Neural cell (in vitro differentiated cells): ENCODE measurements at regions not wholly inside any gene's neighbourhood (a gene's known extent, or its start where the extent isn't known, plus 50 kb on each side); places are given as distances from the start of the nearest gene placed in this dataset.

Experiments used
- H2AFZ ChIP-seq: fragments of 200-600, 300-800 bp; sonication (generic), shearing (Covaris generic); 2 replicates; pipeline ENCODE4 v1.6.0; 2014; ENCODE audit warnings: low read depth, mild to moderate bottlenecking, antibody characterized with exemption, low read length, moderate library complexity
- H3F3A ChIP-seq: fragments of 200-600 bp; shearing (Covaris generic); 2 replicates; pipeline ENCODE4 v1.6.1; 2016; ENCODE audit warnings: mild to moderate bottlenecking, moderate library complexity, mixed read lengths, antibody characterized with exemption, low read length; ENCODE audit not compliant: insufficient read depth, poor library complexity, severe bottlenecking
- H3K27ac ChIP-seq: fragments of 200-600, 300-800 bp; sonication (generic), shearing (Covaris generic); 2 replicates; pipeline ENCODE4 v1.5.1; 2014; ENCODE audit warnings: mild to moderate bottlenecking, low read length, moderate library complexity
- H3K27me3 ChIP-seq: fragments of 300-800, 200-600 bp; sonication (generic), shearing (Covaris generic); 2 replicates; pipeline ENCODE4 v1.6.0; 2014; ENCODE audit warnings: mild to moderate bottlenecking, low read depth, low read length, moderate library complexity; ENCODE audit not compliant: insufficient read depth
- H3K36me3 ChIP-seq: fragments of 300-800, 200-600 bp; sonication (generic), shearing (Covaris generic); 2 replicates; pipeline ENCODE4 v1.5.1; 2014; ENCODE audit warnings: mild to moderate bottlenecking, antibody characterized with exemption, low read length, moderate library complexity; ENCODE audit not compliant: insufficient read depth
- H3K4me2 ChIP-seq: fragments of 300-800, 200-600 bp; sonication (generic), shearing (Covaris generic); 2 replicates; pipeline ENCODE4 v1.6.0; 2014; ENCODE audit warnings: mild to moderate bottlenecking, low read length
- H3K4me3 ChIP-seq: fragments of 300-800, 200-600 bp; sonication (generic), shearing (Covaris generic); 2 replicates; pipeline ENCODE4 v1.5.1; 2014; ENCODE audit warnings: mild to moderate bottlenecking, low read length, moderate library complexity
- H3K79me2 ChIP-seq: fragments of 200-600 bp; shearing (Covaris generic); replicated peaks from 2 replicates; pipeline ENCODE4 v1.6.0; 2014; ENCODE audit warnings: mild to moderate bottlenecking, low read length, moderate library complexity; ENCODE audit not compliant: insufficient read depth
- H3K9ac ChIP-seq: fragments of 300-800, 200-600 bp; sonication (generic), shearing (Covaris generic); 2 replicates; pipeline ENCODE4 v1.6.1; 2016; ENCODE audit warnings: mild to moderate bottlenecking, low read length, mixed read lengths
- H3K9me2 ChIP-seq: fragments of 200-600 bp; shearing (Covaris generic); 2 replicates; pipeline ENCODE4 v1.6.1; 2016; ENCODE audit warnings: mild to moderate bottlenecking, low read length, mixed read lengths; ENCODE audit not compliant: insufficient read depth
- H3K9me3 ChIP-seq: fragments of 200-600, 300-800 bp; sonication (generic), shearing (Covaris generic); 2 replicates; pipeline ENCODE4 v1.6.1; 2016; ENCODE audit warnings: mild to moderate bottlenecking, mixed run types, low read length, moderate library complexity, mixed read lengths
- H4K20me1 ChIP-seq: fragments of 200-600 bp; shearing (Covaris generic); 2 replicates; pipeline ENCODE4 v1.6.1; 2016; ENCODE audit warnings: mild to moderate bottlenecking, mixed run types; ENCODE audit not compliant: insufficient read depth
- EP300 ChIP-seq: fragments of 450-650 bp; conservative IDR thresholded peaks from 2 replicates; pipeline ENCODE4 v1.6.1; 2014; ENCODE audit warnings: antibody characterized with exemption, mild to moderate bottlenecking, moderate library complexity; ENCODE audit not compliant: poor library complexity, severe bottlenecking
- EZH2 ChIP-seq: fragments of 200-600, 300-800 bp; shearing (Covaris generic), sonication (generic); IDR thresholded peaks from 2 replicates; pipeline ENCODE4 v1.6.1; 2014; ENCODE audit warnings: antibody characterized with exemption, low read length, borderline replicate concordance, mild to moderate bottlenecking; ENCODE audit not compliant: insufficient read depth, poor library complexity, severe bottlenecking
- MXI1 ChIP-seq: fragments of 450-650 bp; conservative IDR thresholded peaks from 2 replicates; pipeline ENCODE4 v1.6.1; 2014; ENCODE audit warnings: antibody characterized with exemption, mild to moderate bottlenecking; ENCODE audit not compliant: poor library complexity, severe bottlenecking
- POLR2AphosphoS5 ChIP-seq: IDR thresholded peaks from 2 replicates; pipeline ENCODE4 v1.6.1; 2012
- RAD21 ChIP-seq: fragments of 450-650 bp; conservative IDR thresholded peaks from 2 replicates; pipeline ENCODE4 v1.6.1; 2014; ENCODE audit warnings: antibody characterized with exemption, mild to moderate bottlenecking, moderate library complexity
- SMC3 ChIP-seq: fragments of 450-650 bp; conservative IDR thresholded peaks from 2 replicates; pipeline ENCODE4 v1.6.1; 2014; ENCODE audit warnings: antibody characterized with exemption, mild to moderate bottlenecking, moderate library complexity; ENCODE audit not compliant: poor library complexity
- TAF1 ChIP-seq: IDR thresholded peaks from 2 replicates; pipeline ENCODE4 v1.6.1; 2012; ENCODE audit warnings: low read depth
- TF ChIP-seq, protein P1 (sequence below): fragments of 450-650 bp; IDR thresholded peaks from 2 replicates; pipeline ENCODE4 v1.5.1; 2014; ENCODE audit warnings: antibody characterized with exemption, mild to moderate bottlenecking, moderate library complexity; ENCODE audit not compliant: poor library complexity, severe bottlenecking
- TF ChIP-seq, protein P2 (sequence below): IDR thresholded peaks from 2 replicates; pipeline ENCODE4 v1.6.1; 2012; ENCODE audit warnings: borderline replicate concordance

- no peaks in the 10 kb centered on the region for H3K9me3 ChIP-seq
- no peak overlapping the region for H3K4me2 ChIP-seq
- no peaks in the 10 kb centered on the region for H3K79me2 ChIP-seq
- no peaks in the 10 kb centered on the region for H4K20me1 ChIP-seq
- H3K27me3 ChIP-seq = no peaks in the 10 kb centered on the region
- H3F3A ChIP-seq = no peaks in the 10 kb centered on the region
- no peak for TF ChIP-seq POLR2AphosphoS5
- TF ChIP-seq TAF1 = no peak
- no peak for TF ChIP-seq EP300
- TF ChIP-seq RAD21 = no peak
- no peak overlapping the region for H3K9ac ChIP-seq
- H3K9me2 ChIP-seq = no peaks in the 10 kb centered on the region
- H3K27ac ChIP-seq = no peak overlapping the region
- no peak overlapping the region for H2AFZ ChIP-seq
- H3K4me3 ChIP-seq = no peak overlapping the region
- no peaks in the 10 kb centered on the region for H3K36me3 ChIP-seq
These were observed 178.8 kb upstream of the PTCHD4 start for GRCh38 chr6:48289841-48290240.

DNA sequence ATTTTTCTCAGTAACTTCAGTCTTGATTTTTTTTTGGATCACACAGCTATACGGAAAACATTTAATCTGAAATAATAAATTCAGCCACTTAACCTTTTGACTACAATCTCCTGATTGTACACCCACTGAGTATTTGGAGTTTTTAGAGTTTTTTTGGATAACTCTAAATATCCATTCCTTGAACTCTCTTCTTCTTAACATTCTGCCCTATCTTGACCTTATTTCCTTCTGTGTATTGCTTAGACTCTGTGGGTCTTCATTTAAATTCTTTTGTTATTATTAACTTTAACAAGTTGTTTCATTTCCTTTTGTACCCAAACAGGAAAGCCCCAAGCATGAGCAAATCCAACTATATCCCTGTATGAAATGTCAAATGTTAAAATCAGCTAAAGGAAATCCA lies 170.2 kb upstream of the PTCHD4 start:
- Histone ChIP-seq H3K4me2 (no peak overlapping the region), H3K27ac (no peak overlapping the region), H3K9ac (no peak overlapping the region), H3K27me3 (no peaks in the 10 kb centered on the region), H3K36me3 (no peaks in the 10 kb centered on the region), H3K4me3 (no peak overlapping the region), H3K79me2 (no peaks in the 10 kb centered on the region), H2AFZ (no peak overlapping the region), H4K20me1 (no peaks in the 10 kb centered on the region), H3K9me3 (no peaks in the 10 kb centered on the region), H3K9me2 (no peaks in the 10 kb centered on the region), H3F3A (no peaks in the 10 kb centered on the region)
- TF ChIP-seq SMC3 (no peak), TAF1 (no peak), MXI1 (no peak), EP300 (no peak), RAD21 (no peak), POLR2AphosphoS5 (no peak), EZH2 (no peak)
- TF ChIP-seq, protein P1, sequence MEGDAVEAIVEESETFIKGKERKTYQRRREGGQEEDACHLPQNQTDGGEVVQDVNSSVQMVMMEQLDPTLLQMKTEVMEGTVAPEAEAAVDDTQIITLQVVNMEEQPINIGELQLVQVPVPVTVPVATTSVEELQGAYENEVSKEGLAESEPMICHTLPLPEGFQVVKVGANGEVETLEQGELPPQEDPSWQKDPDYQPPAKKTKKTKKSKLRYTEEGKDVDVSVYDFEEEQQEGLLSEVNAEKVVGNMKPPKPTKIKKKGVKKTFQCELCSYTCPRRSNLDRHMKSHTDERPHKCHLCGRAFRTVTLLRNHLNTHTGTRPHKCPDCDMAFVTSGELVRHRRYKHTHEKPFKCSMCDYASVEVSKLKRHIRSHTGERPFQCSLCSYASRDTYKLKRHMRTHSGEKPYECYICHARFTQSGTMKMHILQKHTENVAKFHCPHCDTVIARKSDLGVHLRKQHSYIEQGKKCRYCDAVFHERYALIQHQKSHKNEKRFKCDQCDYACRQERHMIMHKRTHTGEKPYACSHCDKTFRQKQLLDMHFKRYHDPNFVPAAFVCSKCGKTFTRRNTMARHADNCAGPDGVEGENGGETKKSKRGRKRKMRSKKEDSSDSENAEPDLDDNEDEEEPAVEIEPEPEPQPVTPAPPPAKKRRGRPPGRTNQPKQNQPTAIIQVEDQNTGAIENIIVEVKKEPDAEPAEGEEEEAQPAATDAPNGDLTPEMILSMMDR = no peak
- TF ChIP-seq, protein P2, sequence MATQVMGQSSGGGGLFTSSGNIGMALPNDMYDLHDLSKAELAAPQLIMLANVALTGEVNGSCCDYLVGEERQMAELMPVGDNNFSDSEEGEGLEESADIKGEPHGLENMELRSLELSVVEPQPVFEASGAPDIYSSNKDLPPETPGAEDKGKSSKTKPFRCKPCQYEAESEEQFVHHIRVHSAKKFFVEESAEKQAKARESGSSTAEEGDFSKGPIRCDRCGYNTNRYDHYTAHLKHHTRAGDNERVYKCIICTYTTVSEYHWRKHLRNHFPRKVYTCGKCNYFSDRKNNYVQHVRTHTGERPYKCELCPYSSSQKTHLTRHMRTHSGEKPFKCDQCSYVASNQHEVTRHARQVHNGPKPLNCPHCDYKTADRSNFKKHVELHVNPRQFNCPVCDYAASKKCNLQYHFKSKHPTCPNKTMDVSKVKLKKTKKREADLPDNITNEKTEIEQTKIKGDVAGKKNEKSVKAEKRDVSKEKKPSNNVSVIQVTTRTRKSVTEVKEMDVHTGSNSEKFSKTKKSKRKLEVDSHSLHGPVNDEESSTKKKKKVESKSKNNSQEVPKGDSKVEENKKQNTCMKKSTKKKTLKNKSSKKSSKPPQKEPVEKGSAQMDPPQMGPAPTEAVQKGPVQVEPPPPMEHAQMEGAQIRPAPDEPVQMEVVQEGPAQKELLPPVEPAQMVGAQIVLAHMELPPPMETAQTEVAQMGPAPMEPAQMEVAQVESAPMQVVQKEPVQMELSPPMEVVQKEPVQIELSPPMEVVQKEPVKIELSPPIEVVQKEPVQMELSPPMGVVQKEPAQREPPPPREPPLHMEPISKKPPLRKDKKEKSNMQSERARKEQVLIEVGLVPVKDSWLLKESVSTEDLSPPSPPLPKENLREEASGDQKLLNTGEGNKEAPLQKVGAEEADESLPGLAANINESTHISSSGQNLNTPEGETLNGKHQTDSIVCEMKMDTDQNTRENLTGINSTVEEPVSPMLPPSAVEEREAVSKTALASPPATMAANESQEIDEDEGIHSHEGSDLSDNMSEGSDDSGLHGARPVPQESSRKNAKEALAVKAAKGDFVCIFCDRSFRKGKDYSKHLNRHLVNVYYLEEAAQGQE = no peak
